ENCODE measurements at regions not wholly inside any gene's neighbourhood (a gene's known extent, or its start where the extent isn't known, plus 50 kb on each side); places are given as distances from the start of the nearest gene placed in this dataset.

- Histone ChIP-seq H3K27me3 (no peaks in the 10 kb centered on the region), H3K27ac (peak overlapping the region; percentile 88 to 94), H3K36me3 (no peaks in the 10 kb centered on the region), H3K9me3 (no peaks in the 10 kb centered on the region), H3K4me1 (peaks cover 0 to 65% (median 30%) of the 10 kb centered on the region in 4 donors), H3K4me3 (no peak overlapping the region)
- DNase-seq, result no peak
- intact Hi-C loops (cut with DNase I; ENCODE audit: low total_unique reads), result no loop called here
- no peak for TF ChIP-seq CTCF (IDR thresholded peaks at IDR 0.05)
Measured at GRCh38 chr18:61729322-61729721, 163.5 kb downstream of the RNF152 start.

GRCh38 chr18:61727241-61728193 is 165.3 kb downstream of the RNF152 start:
- intact Hi-C loops (cut with DNase I; ENCODE audit: low total_unique reads), result no loop called here
- Histone ChIP-seq H3K27me3 (no peaks in the 10 kb centered on the region), H3K4me3 (no peak overlapping the region), H3K36me3 (no peaks in the 10 kb centered on the region), H3K9me3 (no peaks in the 10 kb centered on the region), H3K27ac (peak overlapping the region; percentile 66 to 88), H3K4me1 (peaks cover 0 to 50% (median 20%) of the 10 kb centered on the region in 4 donors)
- TF ChIP-seq CTCF (IDR thresholded peaks at IDR 0.05), result no peak
- DNase-seq, result no peak

- Histone ChIP-seq H3K27me3 (no peaks in the 10 kb centered on the region), H3K36me3 (no peaks in the 10 kb centered on the region), H3K4me3 (no peak overlapping the region), H3K4me1 (peaks cover 0 to 21% (median 4%) of the 10 kb centered on the region in 4 donors), H3K9me3 (no peaks in the 10 kb centered on the region), H3K27ac (no peak overlapping the region)
- intact Hi-C loops (cut with DNase I; ENCODE audit: low total_unique reads), result no loop called here
- DNase-seq, result no peak
- no peak for TF ChIP-seq CTCF (IDR thresholded peaks at IDR 0.05)
Measured at GRCh38 chr18:61724532-61724931, 168.3 kb downstream of the RNF152 start.

- no peaks in the 10 kb centered on the region for H3K27me3 ChIP-seq
- H3K36me3 ChIP-seq, result no peaks in the 10 kb centered on the region
- no peak overlapping the region for H3K27ac ChIP-seq
- peaks cover 0 to 4% (median 0%) of the 10 kb centered on the region in 4 donors for H3K4me1 ChIP-seq
- DNase-seq, result no peak
- intact Hi-C loops (cut with DNase I; ENCODE audit: low total_unique reads), result no loop called here
- no peak overlapping the region for H3K4me3 ChIP-seq
- H3K9me3 ChIP-seq, result no peaks in the 10 kb centered on the region
- no peak for TF ChIP-seq CTCF (IDR thresholded peaks at IDR 0.05)
Measured at GRCh38 chr18:61722247-61722646, 170.6 kb downstream of the RNF152 start.

GRCh38 chr18:61720496-61720895 is 172.3 kb downstream of the RNF152 start:
- Histone ChIP-seq H3K9me3 (no peaks in the 10 kb centered on the region), H3K36me3 (no peaks in the 10 kb centered on the region), H3K27me3 (no peaks in the 10 kb centered on the region), H3K27ac (no peak overlapping the region), H3K4me1 (no peaks in the 10 kb centered on the region), H3K4me3 (no peak overlapping the region)
- no peak for DNase-seq
- TF ChIP-seq CTCF (IDR thresholded peaks at IDR 0.05), result no peak
- intact Hi-C loops (cut with DNase I; ENCODE audit: low total_unique reads), result no loop called here

Measured in tibial artery (tissue), 4 donors.